ENCODE measurements at regions not wholly inside any gene's neighbourhood (a gene's known extent, or its start where the extent isn't known, plus 50 kb on each side); places are given as distances from the start of the nearest gene placed in this dataset.

DNA sequence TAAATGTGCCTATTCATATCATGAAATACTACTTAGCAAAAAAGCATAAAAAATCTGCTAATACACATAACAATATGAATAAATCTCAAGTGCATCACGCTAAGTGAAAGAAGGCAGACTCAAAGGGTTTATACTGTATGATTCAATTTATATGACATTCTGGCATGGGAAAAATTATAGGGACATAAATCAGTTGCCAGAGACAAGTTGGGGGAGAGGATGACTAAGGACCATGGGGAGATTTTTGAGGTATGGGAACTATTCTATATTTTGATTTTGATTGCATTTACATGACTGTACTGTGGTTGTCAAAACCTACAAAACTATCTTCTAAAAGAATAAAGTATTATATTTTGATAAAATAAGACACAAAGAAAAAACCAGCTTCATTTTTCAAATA lies 650.3 kb upstream of the NR5A2 start:
- in situ Hi-C loops (cut with MboI; ENCODE audit: low sequenced_read_pairs) = no loop called here

DNA sequence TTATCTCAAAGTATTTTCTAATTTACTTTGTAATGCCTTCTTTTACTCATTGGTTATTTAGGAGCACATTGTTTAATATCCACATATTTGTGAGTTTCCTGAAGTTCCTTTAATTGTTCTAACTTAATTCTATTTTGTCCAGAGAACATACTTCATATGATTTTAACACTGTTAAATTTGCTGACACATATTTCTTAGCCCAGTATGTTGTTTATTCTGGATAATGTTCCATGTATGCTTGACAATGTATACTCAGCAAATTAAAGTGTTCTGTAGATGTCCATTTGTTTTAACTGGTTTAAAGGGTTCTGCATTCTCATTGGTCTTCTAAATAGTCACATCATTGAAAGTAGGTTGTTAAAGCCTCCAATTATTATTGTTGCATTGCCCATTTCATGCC lies 643.7 kb upstream of the NR5A2 start:
- in situ Hi-C loops (cut with MboI; ENCODE audit: low sequenced_read_pairs) = no loop called here

DNA sequence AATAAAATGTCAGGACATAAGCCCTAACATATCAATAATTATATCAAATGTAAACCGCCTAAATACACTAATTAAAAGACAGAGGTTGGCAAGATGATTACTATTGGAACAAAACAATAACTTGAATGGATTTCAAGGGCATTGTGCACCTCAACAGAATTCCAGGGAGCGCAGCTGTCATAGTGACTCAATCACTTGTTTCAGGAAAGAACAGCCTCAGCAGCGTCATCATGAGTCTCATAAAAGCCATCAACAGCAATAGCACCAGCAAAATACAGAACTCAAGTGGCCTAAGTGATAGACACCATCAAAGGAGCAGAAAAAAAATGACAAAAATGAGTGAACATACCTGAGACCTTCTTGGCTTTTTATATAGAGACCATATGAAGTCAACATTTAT lies 632.7 kb upstream of the NR5A2 start:
- in situ Hi-C loops (cut with MboI; ENCODE audit: low sequenced_read_pairs) = no loop called here

DNA sequence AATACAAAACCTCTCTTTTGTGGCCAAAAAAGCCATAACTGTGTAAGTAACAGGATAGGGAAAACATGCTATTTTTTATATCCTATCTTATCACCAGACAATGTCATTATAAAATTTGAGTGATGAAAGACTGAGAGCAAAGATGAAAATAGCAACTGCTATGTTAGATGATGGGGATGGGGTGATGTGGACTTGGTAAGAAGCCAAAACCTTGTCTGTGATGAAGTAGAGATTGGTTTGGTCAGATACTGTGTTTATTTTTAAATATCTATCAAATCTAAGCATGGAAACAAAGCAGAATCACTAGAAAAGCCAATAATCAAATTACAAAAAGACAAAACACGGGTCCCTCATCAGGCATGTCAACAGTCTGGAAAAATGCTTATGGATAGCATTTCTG lies 631.1 kb upstream of the NR5A2 start:
- in situ Hi-C loops (cut with MboI; ENCODE audit: low sequenced_read_pairs) = no loop called here

DNA sequence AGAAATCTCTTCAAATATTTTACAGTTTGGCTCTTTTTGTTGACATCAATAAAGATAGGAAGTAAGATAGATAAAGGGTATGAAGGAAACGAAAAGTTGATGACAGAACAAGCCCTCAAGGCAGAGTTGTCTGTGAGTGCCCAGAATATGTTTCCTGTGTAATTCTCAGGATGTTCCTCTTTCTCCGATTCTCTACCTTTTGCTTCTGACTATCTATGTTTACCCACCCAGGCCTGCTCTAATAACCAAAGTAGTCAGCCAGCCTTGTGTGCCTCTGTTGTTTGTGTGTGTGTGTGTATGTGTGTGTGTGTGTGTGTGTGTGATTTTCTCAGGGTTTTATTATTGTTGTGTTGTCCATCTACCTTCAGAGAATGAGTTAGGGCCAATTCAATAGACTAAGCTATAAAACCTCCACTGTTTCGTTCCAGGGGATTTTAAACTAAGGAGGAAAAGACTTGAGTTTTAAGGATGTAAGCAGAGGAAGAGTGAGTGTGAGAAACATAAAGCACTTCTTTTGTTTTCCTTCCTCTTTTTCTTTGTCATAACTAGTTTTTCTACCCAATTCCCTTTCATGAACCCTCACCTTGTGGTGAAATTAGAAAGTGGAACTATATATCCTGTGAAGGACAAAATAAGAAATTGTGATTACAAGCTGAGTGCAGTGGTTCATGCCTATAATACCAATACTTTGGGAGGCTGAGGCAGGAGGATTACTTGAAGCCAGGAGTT lies 627.4 kb upstream of the NR5A2 start:
- in situ Hi-C loops (cut with MboI; ENCODE audit: low sequenced_read_pairs) = no loop called here

DNA sequence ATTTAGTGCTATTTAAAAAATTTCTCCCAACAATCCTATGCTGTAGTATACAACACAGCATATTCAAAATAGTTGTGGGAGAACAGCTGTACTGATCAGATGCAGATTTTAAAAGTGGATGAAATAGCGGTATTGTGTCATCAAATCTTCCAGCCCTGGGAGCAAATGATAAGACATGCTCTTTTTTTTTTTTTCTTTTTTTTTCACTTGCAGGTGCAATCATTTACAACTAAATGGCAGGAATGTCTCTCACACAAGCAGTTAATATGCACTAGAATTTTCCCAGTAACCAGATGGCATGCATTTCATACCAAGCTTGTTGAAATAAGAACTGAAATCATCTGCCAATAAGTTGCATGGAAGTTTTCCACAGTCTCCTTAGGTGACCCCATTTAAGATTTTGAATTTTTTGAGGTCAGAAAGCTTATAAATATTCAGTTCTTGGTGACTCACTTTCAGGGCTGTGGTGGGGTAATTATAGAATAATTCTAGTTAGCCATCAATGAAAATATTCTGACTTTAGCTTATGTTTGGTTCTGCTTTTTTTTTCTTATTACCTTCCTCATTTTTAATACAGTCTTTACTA lies 623.9 kb upstream of the NR5A2 start:
- in situ Hi-C loops (cut with MboI; ENCODE audit: low sequenced_read_pairs) = no loop called here

DNA sequence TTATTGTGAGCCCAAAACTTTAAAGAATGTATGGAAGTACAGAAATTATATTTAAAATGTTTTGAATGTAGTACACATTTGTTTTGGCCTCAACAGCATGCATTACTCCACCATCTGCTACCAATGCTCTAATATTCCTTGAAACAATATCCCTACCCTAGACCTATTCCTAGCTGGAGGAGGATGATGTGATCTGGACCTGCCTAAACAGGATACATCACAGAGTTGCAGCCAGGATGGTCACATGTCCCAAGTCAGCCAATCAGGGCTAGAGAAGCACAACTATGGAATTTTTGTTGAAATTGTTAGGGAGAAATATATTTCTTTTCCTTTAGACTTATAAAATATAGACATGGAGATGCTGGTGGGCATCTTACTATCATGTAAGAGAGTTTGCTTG lies 623.3 kb upstream of the NR5A2 start:
- in situ Hi-C loops (cut with MboI; ENCODE audit: low sequenced_read_pairs) = no loop called here

DNA sequence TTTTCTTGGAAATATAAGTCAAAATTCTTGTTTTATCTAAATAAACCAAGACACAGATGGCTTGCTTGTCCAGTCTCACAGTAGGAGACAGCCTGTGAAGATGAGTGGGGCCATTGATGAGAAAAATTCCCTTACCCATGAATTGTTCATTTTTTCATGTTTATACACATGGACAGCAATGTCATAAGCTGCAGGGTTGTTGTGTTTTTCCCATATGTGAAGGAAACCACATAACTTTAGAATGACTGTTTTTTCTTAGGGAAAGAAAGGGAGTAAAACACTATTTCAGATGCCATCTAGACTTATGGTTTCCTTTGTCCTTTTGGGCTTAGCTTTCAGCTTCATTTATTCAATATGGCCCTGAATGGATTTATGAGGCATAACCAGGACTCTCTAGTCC lies 622.5 kb upstream of the NR5A2 start:
- in situ Hi-C loops (cut with MboI; ENCODE audit: low sequenced_read_pairs) = no loop called here

DNA sequence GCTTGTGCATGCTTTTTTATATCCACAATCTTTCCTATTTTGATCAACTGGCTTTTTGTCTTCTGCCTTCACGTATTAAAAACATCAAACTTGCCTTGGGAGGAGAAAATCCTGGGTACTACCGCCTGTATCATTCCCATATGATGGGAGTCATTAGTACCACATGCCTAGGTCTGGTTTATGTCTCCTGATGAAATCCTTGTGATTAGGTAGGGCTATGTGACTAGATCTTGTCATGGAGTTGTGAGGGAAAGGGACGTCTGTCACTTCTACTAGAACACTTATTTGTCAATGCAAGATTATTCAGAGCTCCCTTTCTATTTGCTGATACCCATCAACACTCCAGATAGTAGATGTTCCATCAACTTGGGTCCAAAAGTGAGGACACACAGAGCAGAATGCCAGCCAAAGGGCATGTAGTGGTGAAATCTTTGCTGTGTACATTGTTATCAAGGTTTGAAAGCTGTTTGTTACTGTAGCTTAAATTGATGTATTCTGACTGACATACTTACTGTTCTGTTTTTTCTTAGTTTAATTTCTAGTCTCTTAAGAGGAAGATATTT lies 621.8 kb upstream of the NR5A2 start:
- in situ Hi-C loops (cut with MboI; ENCODE audit: low sequenced_read_pairs) = no loop called here

DNA sequence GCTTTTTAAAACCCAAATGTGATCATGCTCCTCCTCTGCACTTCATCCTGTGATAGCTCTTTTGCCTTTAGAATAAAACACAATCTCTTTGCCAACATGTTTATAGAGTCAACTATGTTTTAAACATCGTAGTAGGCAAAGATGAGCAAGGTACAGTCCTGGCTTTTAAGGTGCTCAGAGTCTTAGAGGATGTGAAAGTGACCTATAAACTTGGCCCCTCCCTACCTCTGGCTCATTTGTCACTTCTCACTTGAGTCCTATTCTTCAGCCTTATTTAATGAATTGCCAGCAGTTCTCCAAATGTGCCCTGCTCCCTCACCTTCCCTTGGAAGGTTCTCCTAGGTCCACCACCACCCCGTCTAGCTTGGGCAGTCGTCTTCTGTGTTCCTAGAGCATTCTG lies 617.0 kb upstream of the NR5A2 start:
- in situ Hi-C loops (cut with MboI; ENCODE audit: low sequenced_read_pairs) = no loop called here

DNA sequence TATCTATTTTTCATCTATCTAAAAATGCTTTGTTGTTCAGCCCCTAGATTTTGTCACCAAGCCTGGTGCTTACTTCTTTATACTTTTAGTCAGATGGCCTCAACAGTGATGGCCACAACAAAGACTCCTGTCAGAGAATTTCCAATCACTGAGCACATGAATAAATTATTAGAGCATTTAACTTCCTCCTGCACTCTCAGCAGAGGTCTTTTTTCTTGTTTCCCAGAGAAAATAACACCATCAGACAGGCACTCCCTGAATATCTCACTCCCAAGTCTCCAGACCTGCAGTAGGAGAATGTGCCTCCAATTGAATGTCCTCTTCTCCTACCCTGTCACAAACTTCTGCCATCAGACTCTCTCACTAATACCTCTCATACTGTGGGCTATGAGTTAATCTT lies 616.0 kb upstream of the NR5A2 start:
- in situ Hi-C loops (cut with MboI; ENCODE audit: low sequenced_read_pairs) = no loop called here

DNA sequence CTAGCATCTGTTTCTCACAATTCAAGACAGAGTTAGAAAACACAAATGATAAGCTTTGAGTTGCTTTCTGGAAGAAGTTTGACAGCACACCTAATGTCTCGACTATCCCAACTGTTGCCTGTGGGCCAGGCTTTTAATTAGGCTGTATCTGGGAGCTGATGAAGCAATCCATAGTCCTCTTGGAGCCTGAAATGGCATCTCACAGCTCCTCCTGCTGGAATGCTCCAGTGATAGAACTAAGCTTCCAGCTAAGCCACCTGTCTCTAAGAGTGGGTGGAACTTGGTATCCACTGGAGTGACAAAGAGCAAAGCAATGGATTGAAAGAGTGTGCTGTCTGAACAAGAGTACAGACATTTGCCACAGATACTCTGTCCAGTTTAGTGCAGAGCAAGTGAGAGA lies 605.3 kb upstream of the NR5A2 start:
- in situ Hi-C loops (cut with MboI; ENCODE audit: low sequenced_read_pairs) = no loop called here

DNA sequence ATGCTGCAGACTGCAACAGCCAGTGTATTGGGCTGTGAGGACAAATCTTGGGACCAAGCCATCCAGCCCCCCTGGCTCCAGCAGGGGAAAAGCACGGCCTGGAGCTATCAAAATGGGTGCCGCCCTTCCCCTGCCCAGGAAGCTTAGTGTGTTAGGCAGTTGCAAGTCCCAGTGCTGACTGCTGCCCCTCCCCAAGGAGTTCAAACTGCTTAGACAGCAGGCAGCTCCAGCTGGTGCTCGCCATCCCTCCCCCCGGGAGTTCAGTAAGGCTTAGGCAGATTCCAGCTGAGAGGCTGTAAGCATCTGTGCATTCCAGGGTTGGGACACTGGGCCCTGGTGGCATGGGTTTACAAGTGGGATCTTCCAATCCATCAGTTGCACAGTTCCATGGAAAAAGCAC lies 579.6 kb upstream of the NR5A2 start:
- in situ Hi-C loops (cut with MboI; ENCODE audit: low sequenced_read_pairs) = no loop called here

DNA sequence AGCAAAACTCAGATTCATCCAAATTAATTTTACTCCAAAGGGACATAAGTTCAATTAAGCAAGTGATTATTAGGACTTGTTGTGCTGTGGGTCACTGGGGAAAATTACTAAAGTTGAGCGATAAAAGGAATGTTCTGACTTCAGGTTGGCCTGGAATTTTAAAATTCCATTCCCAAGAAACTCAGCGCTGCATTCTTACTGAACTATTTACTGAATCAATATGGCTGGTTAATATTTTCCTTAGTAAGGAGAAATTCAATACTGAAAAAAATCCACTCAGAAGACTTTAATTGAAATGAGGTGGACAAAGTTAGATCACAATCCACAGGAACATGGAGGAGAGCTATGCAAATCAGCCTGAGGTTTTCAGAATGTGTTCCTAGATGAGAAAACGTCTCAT lies 578.9 kb upstream of the NR5A2 start:
- in situ Hi-C loops (cut with MboI; ENCODE audit: low sequenced_read_pairs) = no loop called here

DNA sequence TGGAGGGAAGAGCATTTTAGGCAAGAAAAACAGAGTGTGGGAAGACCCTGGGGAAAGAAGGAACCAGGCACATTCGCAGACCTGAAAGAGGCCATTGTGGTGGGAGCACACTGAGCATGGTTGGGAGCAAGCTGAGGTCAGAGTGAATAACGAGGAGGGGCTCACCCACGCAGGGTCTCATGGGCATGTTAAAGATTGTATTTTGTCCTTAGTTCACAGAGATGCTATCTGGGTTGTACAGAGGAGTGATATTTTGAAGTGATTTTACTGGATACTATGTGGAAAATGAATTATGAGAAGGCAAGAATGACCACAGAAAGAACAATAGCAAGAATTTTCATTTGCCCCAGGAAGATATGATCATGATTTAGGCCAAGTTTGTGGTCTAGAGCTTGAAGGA lies 578.3 kb upstream of the NR5A2 start:
- in situ Hi-C loops (cut with MboI; ENCODE audit: low sequenced_read_pairs) = no loop called here

DNA sequence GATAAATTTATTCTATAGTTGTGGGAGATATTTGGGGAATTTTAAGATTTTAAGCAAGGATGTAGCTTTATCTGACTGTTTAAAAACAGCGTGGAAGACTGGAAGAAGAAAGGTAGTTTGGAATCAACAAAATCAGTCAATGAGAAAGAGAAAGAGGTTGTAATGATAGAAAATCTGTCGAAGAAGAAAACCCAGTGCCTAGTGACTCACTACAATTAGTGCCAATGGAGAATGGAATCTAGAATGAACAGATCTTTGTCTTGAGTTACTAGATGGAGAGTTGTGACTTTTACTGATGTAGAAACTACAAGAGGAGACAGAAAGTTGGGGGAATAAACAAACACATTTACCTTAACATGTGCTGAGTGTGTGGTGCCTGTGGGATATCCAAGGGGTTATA lies 577.8 kb upstream of the NR5A2 start:
- in situ Hi-C loops (cut with MboI; ENCODE audit: low sequenced_read_pairs) = loop anchor here (25.0 kb wide), 1 partner anchor 687 kb away; no protein-coding TSS in a partner anchor

DNA sequence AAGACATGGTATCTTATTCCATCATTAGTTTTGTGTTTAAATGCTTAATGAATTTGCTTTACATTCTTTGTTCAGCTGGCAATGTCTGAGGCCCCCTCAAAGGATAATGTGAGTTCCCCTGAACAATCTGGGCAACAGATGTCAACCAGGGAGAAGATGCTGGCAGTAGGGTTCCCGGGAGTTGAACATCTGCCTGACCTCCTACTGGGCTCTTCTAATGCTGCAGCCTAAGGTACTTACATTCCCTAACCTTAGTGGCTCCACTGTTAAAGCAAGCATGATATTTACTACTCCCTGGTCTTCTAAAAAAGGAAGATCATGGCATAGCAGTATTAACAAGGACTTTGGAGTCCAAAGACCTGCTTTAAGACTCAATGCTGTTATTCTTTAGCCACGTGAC lies 574.9 kb upstream of the NR5A2 start:
- in situ Hi-C loops (cut with MboI; ENCODE audit: low sequenced_read_pairs) = loop anchor here (25.0 kb wide), 1 partner anchor 690 kb away; no protein-coding TSS in a partner anchor

DNA sequence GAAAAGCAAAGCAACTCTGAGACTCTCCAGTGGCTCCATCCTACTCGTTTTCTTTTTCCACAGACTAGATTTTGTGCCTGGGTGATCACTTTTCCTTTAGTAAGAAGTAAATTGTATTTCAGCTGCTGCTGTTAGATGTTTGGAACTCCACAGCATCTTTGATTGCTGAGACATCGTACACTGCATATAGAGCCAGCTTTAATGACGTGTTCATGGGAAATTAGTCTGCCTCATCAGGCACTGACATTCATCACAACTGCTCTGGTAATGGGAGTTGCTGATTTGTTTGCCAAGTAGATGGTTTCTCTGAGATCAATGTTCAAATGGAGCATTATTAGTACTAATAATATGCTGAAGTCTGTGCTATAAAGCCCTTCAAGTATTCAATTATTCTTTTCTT lies 573.8 kb upstream of the NR5A2 start:
- in situ Hi-C loops (cut with MboI; ENCODE audit: low sequenced_read_pairs) = loop anchor here (25.0 kb wide), 1 partner anchor 691 kb away; no protein-coding TSS in a partner anchor

DNA sequence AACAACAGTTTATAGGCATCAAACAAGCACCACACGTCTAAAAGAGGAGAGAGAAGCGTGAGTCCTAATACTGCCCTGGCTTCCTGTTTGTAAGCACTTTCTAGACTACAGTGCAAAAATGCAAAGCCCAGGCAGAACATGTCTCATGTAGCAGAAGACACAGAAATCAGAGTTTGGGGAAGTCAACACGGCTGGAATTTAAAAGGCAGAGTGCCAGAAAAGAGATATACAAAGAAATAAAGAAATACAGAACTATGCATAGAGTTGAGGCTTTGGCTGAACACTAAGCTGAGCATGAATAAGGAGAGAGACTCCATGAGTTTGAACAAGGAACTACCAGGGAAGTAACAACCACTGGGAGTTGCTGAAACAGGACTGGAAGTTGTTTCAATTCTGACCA lies 566.6 kb upstream of the NR5A2 start:
- in situ Hi-C loops (cut with MboI; ENCODE audit: low sequenced_read_pairs) = loop anchor here (25.0 kb wide), 1 partner anchor 699 kb away; no protein-coding TSS in a partner anchor

DNA sequence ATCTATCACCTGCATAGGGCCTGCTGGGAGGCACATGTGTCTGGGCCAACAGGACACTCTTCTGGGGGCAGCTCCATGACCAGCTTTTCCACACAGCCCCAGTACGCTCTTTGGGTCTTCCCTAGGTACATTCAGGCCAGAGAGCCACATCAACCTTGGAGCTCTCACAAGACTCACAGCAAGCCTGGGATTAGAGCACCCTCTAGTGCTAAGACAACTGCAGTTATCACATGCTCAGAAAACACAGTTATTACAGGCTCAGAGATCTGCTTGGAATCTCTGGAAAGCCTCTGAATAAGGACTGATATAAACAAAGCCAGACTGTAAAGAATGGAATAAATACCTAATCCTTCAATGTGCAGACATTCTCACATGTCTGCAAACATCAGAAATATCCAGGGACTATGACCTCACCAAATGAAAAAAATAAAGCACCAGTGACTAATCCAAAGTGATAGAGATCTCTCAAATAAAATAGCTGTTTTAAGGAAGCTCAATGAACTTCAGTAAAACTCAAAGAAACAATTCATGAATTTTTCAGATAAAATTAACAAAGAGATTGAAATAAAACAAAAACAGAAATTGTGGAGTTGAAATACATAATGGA lies 563.9 kb upstream of the NR5A2 start:
- in situ Hi-C loops (cut with MboI; ENCODE audit: low sequenced_read_pairs) = loop anchor here (25.0 kb wide), 1 partner anchor 701 kb away; no protein-coding TSS in a partner anchor

DNA sequence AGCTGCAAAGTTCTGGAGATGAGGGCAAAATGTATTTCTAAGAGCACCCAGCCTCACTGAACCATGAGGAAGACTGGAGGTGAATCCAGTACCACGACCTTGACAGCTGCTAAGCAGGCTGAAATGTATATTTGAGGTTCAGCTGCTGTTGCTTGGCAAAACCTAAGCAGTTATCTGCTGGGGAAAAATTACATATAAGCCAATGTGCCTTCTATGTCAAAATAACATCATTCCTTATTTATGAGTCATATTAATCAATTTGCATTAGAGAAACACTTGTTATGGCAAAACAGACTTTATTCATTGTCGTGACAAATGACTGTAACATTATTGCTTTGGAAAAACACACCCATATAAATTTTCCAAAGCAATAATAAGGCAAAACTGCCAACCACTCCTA lies 560.5 kb upstream of the NR5A2 start:
- in situ Hi-C loops (cut with MboI; ENCODE audit: low sequenced_read_pairs) = loop anchor here (25.0 kb wide), 1 partner anchor 705 kb away; no protein-coding TSS in a partner anchor

DNA sequence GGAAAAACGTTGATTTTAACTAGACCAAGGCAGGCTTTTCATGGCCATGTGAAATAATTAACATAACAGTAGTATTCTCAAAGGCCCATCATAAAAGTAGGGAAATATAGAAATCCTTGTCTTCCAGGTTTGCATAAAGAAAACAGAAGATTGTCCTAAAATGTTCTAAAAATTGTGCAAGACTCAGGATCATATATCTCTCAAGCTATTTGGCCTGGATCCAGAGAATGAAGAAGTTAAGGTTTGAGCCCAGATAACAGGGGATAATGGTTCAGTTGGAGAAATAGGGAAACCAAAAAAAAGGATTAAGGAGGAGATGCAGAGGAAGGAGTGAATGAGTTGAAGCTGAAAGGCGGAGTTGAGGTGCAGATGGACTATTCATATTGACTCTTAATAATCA lies 555.5 kb upstream of the NR5A2 start:
- in situ Hi-C loops (cut with MboI; ENCODE audit: low sequenced_read_pairs) = loop anchor here (25.0 kb wide), 1 partner anchor 710 kb away; no protein-coding TSS in a partner anchor
